Activated CD4-positive, alpha-beta T cell treated with anti-CD3 and anti-CD28 coated beads, Interleukin-2, amount 10 ng/mL, durations not matched to agents 24 days and 14 days (primary cell): ENCODE measurements at regions not wholly inside any gene's neighbourhood (a gene's known extent, or its start where the extent isn't known, plus 50 kb on each side); places are given as distances from the start of the nearest gene placed in this dataset.

Experiments
- DNase-seq: peaks from one replicate; pipeline ENCODE4 v3.0.0; 2022
- H3K27ac Mint-ChIP-seq: one replicate; pipeline ENCODE4 v1.8.0; 2022; ENCODE audit warnings: mild to moderate bottlenecking, mixed read lengths
- H3K27me3 Mint-ChIP-seq: one replicate; pipeline ENCODE4 v1.8.0; 2022; ENCODE audit warnings: mixed read lengths
- H3K36me3 Mint-ChIP-seq: one replicate; pipeline ENCODE4 v1.8.0; 2022; ENCODE audit warnings: low read depth, mild to moderate bottlenecking, mixed read lengths
- H3K4me1 Mint-ChIP-seq: one replicate; pipeline ENCODE4 v1.8.0; 2021; ENCODE audit warnings: mixed read lengths
- H3K4me3 Mint-ChIP-seq: one replicate; pipeline ENCODE4 v1.8.0; 2022; ENCODE audit warnings: mild to moderate bottlenecking, moderate library complexity, mixed read lengths
- H3K9me3 Mint-ChIP-seq: one replicate; pipeline ENCODE4 v1.8.0; 2021; ENCODE audit warnings: mixed read lengths
- intact Hi-C: fragments of 100-400 bp; cut with micrococcal nuclease; formaldehyde crosslinking; loops from one replicate; pipeline ENCODE4 v1.15.1; 2023

- intact Hi-C loops, result no loop called here
- Mint-ChIP-seq H3K27me3 (no peaks in the 10 kb centered on the region), H3K27ac (no peak overlapping the region), H3K36me3 (no peaks in the 10 kb centered on the region), H3K4me1 (no peaks in the 10 kb centered on the region), H3K9me3 (no peaks in the 10 kb centered on the region), H3K4me3 (no peak overlapping the region)
- DNase-seq, result no peak
These were observed 51.6 kb upstream of the ZNF32 start for GRCh38 chr10:43700306-43700705.

- Mint-ChIP-seq H3K4me3 (no peak overlapping the region), H3K27ac (no peak overlapping the region), H3K27me3 (no peaks in the 10 kb centered on the region), H3K9me3 (no peaks in the 10 kb centered on the region), H3K36me3 (no peaks in the 10 kb centered on the region), H3K4me1 (no peaks in the 10 kb centered on the region)
- no peak for DNase-seq
- intact Hi-C loops, result loop anchor here (10.0 kb wide), 1 partner anchor 115 kb away; no protein-coding TSS in a partner anchor
These were observed 50.8 kb upstream of the ZNF32 start for GRCh38 chr10:43699516-43699915.
